Neural progenitor cell (in vitro differentiated cells): ENCODE measurements at regions not wholly inside any gene's neighbourhood (a gene's known extent, or its start where the extent isn't known, plus 50 kb on each side); places are given as distances from the start of the nearest gene placed in this dataset.

Source experiments
- DNase-seq: peaks from one replicate; pipeline ENCODE4 v3.0.0-alpha.2; 2016; ENCODE audit warnings: low spot score
- H2AFZ ChIP-seq: fragments of 200-600 bp; sonication (generic); replicated peaks from 2 replicates; pipeline ENCODE4 v1.6.1; 2016; ENCODE audit warnings: antibody characterized with exemption
- H3F3A ChIP-seq: fragments of 200-600 bp; sonication (generic); 2 replicates; pipeline ENCODE4 v1.6.1; 2016; ENCODE audit warnings: antibody characterized with exemption, low read depth
- H3K27ac ChIP-seq: fragments of 200-600 bp; sonication (generic); 2 replicates; pipeline ENCODE4 v1.5.1; 2016; ENCODE audit warnings: mild to moderate bottlenecking
- H3K27me3 ChIP-seq: fragments of 200-600 bp; sonication (generic); 2 replicates; pipeline ENCODE4 v1.6.1; 2016; ENCODE audit warnings: mild to moderate bottlenecking, moderate library complexity
- H3K36me3 ChIP-seq: fragments of 200-600 bp; sonication (generic); 2 replicates; pipeline ENCODE4 v1.5.1; 2016
- H3K4me1 ChIP-seq: fragments of 200-600 bp; sonication (generic); 2 replicates; pipeline ENCODE4 v1.6.1; 2016; ENCODE audit warnings: mixed run types
- H3K4me2 ChIP-seq: fragments of 200-600 bp; sonication (generic); 2 replicates; pipeline ENCODE4 v1.6.1; 2016
- H3K4me3 ChIP-seq: fragments of 200-600 bp; sonication (generic); 2 replicates; pipeline ENCODE4 v1.5.1; 2016
- H3K79me2 ChIP-seq: fragments of 200-600 bp; sonication (generic); 2 replicates; pipeline ENCODE4 v1.6.1; 2016; ENCODE audit warnings: low read depth
- H3K9ac ChIP-seq: fragments of 200-600 bp; sonication (generic); 2 replicates; pipeline ENCODE4 v1.6.1; 2016
- H3K9me3 ChIP-seq: fragments of 200-600 bp; sonication (generic); 2 replicates; pipeline ENCODE4 v1.5.1; 2016; ENCODE audit warnings: low read depth
- H4K20me1 ChIP-seq: fragments of 200-600 bp; sonication (generic); 2 replicates; pipeline ENCODE4 v1.6.1; 2016; ENCODE audit warnings: low read depth
- H3K27ac Mint-ChIP-seq: 3 replicates; pipeline ENCODE4 v1.8.0; 2021; ENCODE audit warnings: mixed read lengths
- H3K27me3 Mint-ChIP-seq: 2 replicates; pipeline ENCODE4 v1.8.0; 2022; ENCODE audit warnings: low read depth, mild to moderate bottlenecking, inconsistent platforms, moderate library complexity, mixed read lengths; ENCODE audit not compliant: insufficient read depth
- H3K36me3 Mint-ChIP-seq: 3 replicates; pipeline ENCODE4 v1.8.0; 2021; ENCODE audit warnings: mixed read lengths
- H3K4me1 Mint-ChIP-seq: 3 replicates; pipeline ENCODE4 v1.8.0; 2021; ENCODE audit warnings: mixed read lengths
- H3K4me3 Mint-ChIP-seq: 3 replicates; pipeline ENCODE4 v1.8.0; 2021; ENCODE audit warnings: mild to moderate bottlenecking, moderate library complexity, mixed read lengths
- H3K9me3 Mint-ChIP-seq: 3 replicates; pipeline ENCODE4 v1.8.0; 2020; ENCODE audit warnings: mixed read lengths
- CTCF ChIP-seq: fragments of 200-600 bp; sonication (generic); IDR thresholded peaks from 2 replicates; pipeline ENCODE4 v1.5.1; 2017; ENCODE audit warnings: antibody characterized with exemption, mild to moderate bottlenecking
- EZH2 ChIP-seq: fragments of 200-600 bp; sonication (generic); IDR thresholded peaks from 2 replicates; pipeline ENCODE4 v1.6.1; 2017; ENCODE audit warnings: antibody characterized with exemption, mild to moderate bottlenecking, moderate library complexity
- EZH2phosphoT487 ChIP-seq: fragments of 200-600 bp; sonication (generic); IDR thresholded peaks from 2 replicates; pipeline ENCODE4 v1.6.1; 2017; ENCODE audit warnings: antibody characterized with exemption

GRCh38 chr6:4521070-4521469 is 255.1 kb upstream of the CDYL start:
- Mint-ChIP-seq H3K27me3 (no peaks in the 10 kb centered on the region), H3K9me3 (no peaks in the 10 kb centered on the region), H3K4me1 (no peaks in the 10 kb centered on the region), H3K36me3 (no peaks in the 10 kb centered on the region), H3K4me3 (no peak overlapping the region), H3K27ac (no peak overlapping the region)
- H3K4me3 ChIP-seq, result no peak overlapping the region
- H3K27me3 ChIP-seq, result no peaks in the 10 kb centered on the region
- H3K79me2 ChIP-seq, result no peaks in the 10 kb centered on the region
- H3K9ac ChIP-seq, result no peak overlapping the region
- H2AFZ ChIP-seq, result peak overlapping the region; percentile 61
- no peaks in the 10 kb centered on the region for H3K36me3 ChIP-seq
- no peaks in the 10 kb centered on the region for H3F3A ChIP-seq
- no peaks in the 10 kb centered on the region for H3K4me1 ChIP-seq
- DNase-seq, result no peak
- no peaks in the 10 kb centered on the region for H3K9me3 ChIP-seq
- H4K20me1 ChIP-seq, result no peaks in the 10 kb centered on the region
- TF ChIP-seq EZH2phosphoT487 (no peak), EZH2 (no peak), CTCF (no peak)
- no peak overlapping the region for H3K27ac ChIP-seq
- no peak overlapping the region for H3K4me2 ChIP-seq

GRCh38 chr6:4518506-4518905 is 257.7 kb upstream of the CDYL start:
- Mint-ChIP-seq H3K4me3 (no peak overlapping the region), H3K4me1 (no peaks in the 10 kb centered on the region), H3K27me3 (no peaks in the 10 kb centered on the region), H3K36me3 (no peaks in the 10 kb centered on the region), H3K9me3 (no peaks in the 10 kb centered on the region), H3K27ac (no peak overlapping the region)
- no peak overlapping the region for H2AFZ ChIP-seq
- H3K27me3 ChIP-seq, result no peaks in the 10 kb centered on the region
- H3K9ac ChIP-seq, result no peak overlapping the region
- no peaks in the 10 kb centered on the region for H3K79me2 ChIP-seq
- no peaks in the 10 kb centered on the region for H3K4me1 ChIP-seq
- no peaks in the 10 kb centered on the region for H3F3A ChIP-seq
- H3K9me3 ChIP-seq, result no peaks in the 10 kb centered on the region
- H4K20me1 ChIP-seq, result no peaks in the 10 kb centered on the region
- H3K4me2 ChIP-seq, result no peak overlapping the region
- TF ChIP-seq EZH2, result no peak
- TF ChIP-seq EZH2phosphoT487, result no peak
- no peak for TF ChIP-seq CTCF
- no peak overlapping the region for H3K4me3 ChIP-seq
- no peak overlapping the region for H3K27ac ChIP-seq
- no peaks in the 10 kb centered on the region for H3K36me3 ChIP-seq
- no peak for DNase-seq

GRCh38 chr6:4516206-4516605 is 260.0 kb upstream of the CDYL start:
- H3K4me3 ChIP-seq, result no peak overlapping the region
- no peak overlapping the region for H3K27ac ChIP-seq
- H3K36me3 Mint-ChIP-seq, result no peaks in the 10 kb centered on the region
- H3K4me1 Mint-ChIP-seq, result no peaks in the 10 kb centered on the region
- H3K36me3 ChIP-seq, result no peaks in the 10 kb centered on the region
- no peaks in the 10 kb centered on the region for H3F3A ChIP-seq
- no peaks in the 10 kb centered on the region for H3K4me1 ChIP-seq
- H3K27me3 Mint-ChIP-seq, result no peaks in the 10 kb centered on the region
- TF ChIP-seq EZH2phosphoT487 (no peak), EZH2 (no peak), CTCF (no peak)
- no peaks in the 10 kb centered on the region for H4K20me1 ChIP-seq
- H3K4me2 ChIP-seq, result no peak overlapping the region
- no peaks in the 10 kb centered on the region for H3K79me2 ChIP-seq
- H3K9me3 ChIP-seq, result no peaks in the 10 kb centered on the region
- no peak overlapping the region for H3K4me3 Mint-ChIP-seq
- no peaks in the 10 kb centered on the region for H3K9me3 Mint-ChIP-seq
- no peak overlapping the region for H3K27ac Mint-ChIP-seq
- no peak for DNase-seq
- H3K27me3 ChIP-seq, result no peaks in the 10 kb centered on the region
- H3K9ac ChIP-seq, result no peak overlapping the region
- H2AFZ ChIP-seq, result no peak overlapping the region

GRCh38 chr6:4513561-4513960 is 262.6 kb upstream of the CDYL start:
- Histone ChIP-seq H3K9ac (no peak overlapping the region), H3K4me1 (peaks cover 4% of the 10 kb centered on the region), H3K4me3 (no peak overlapping the region), H3K27me3 (no peaks in the 10 kb centered on the region), H3K4me2 (no peak overlapping the region), H3K79me2 (no peaks in the 10 kb centered on the region), H4K20me1 (no peaks in the 10 kb centered on the region), H3K27ac (no peak overlapping the region), H3F3A (no peaks in the 10 kb centered on the region), H2AFZ (no peak overlapping the region), H3K9me3 (no peaks in the 10 kb centered on the region), H3K36me3 (no peaks in the 10 kb centered on the region)
- H3K27ac Mint-ChIP-seq, result no peak overlapping the region
- TF ChIP-seq CTCF (no peak), EZH2 (no peak), EZH2phosphoT487 (no peak)
- no peaks in the 10 kb centered on the region for H3K27me3 Mint-ChIP-seq
- DNase-seq, result no peak
- H3K4me3 Mint-ChIP-seq, result no peak overlapping the region
- H3K36me3 Mint-ChIP-seq, result no peaks in the 10 kb centered on the region
- H3K9me3 Mint-ChIP-seq, result peaks cover 2% of the 10 kb centered on the region
- no peaks in the 10 kb centered on the region for H3K4me1 Mint-ChIP-seq
